Gastrocnemius medialis (tissue), 4 donors: ENCODE measurements at regions not wholly inside any gene's neighbourhood (a gene's known extent, or its start where the extent isn't known, plus 50 kb on each side); places are given as distances from the start of the nearest gene placed in this dataset.

Experiments
- ATAC-seq, 2 donors: fragments of 150-250 bp; one replicate each; pipeline ENCODE4 v1.9.1; 2016
- DNase-seq, 2 donors: peaks; one replicate each; pipeline ENCODE4 v3.0.0-alpha.2; 2019
- H3K27ac ChIP-seq, 4 donors: fragments of 200-600 bp; sonication (generic); 1 replicate in 1 of 4; 2 replicates in 3 of 4; pipeline ENCODE4 v1.5.1; 2016 to 2018; ENCODE audit warnings: mild to moderate bottlenecking in 2 of 4, moderate library complexity in 1 of 4
- H3K27me3 ChIP-seq, 3 donors: fragments of 200-600 bp; sonication (generic) in 2 of 3; 1 replicate in 1 of 3; 2 replicates in 2 of 3; pipeline versions ENCODE4 v1.5.1 to v1.6.0; 2016 to 2019; ENCODE audit warnings: mild to moderate bottlenecking in 1 of 3, moderate library complexity in 1 of 3
- H3K36me3 ChIP-seq, 2 donors: fragments of 200-600 bp; sonication (generic) in 1 of 2; one replicate each; pipeline ENCODE4 v1.5.1; 2017 to 2018
- H3K4me1 ChIP-seq, 2 donors: fragments of 200-600 bp; sonication (generic) in 1 of 2; one replicate each; pipeline ENCODE4 v1.5.1; 2016 to 2017; ENCODE audit warnings: mild to moderate bottlenecking in 2 of 2
- H3K4me3 ChIP-seq, 4 donors: fragments of 200-600 bp; sonication (generic) in 3 of 4; 1 replicate in 1 of 4; 2 replicates in 3 of 4; pipeline ENCODE4 v1.5.1; 2016 to 2019; ENCODE audit warnings: mild to moderate bottlenecking in 2 of 4
- H3K9me3 ChIP-seq, 3 donors: fragments of 200-600 bp; sonication (generic) in 2 of 3; 1 replicate in 1 of 3; 2 replicates in 2 of 3; pipeline ENCODE4 v1.5.1; 2016 to 2019
- CTCF ChIP-seq, 5 experiments: fragments of 450-650 bp in 3 of 5; fragments of 200-600 bp in 2 of 5; sonication (generic) in 2 of 5; IDR thresholded peaks in 4 of 5; conservative IDR thresholded peaks in 1 of 5; 1 replicate in 4 of 5; 2 replicates in 1 of 5; pipeline ENCODE4 v1.5.1; 2016 to 2019; ENCODE audit warnings: antibody characterized with exemption in 5 of 5, mild to moderate bottlenecking in 3 of 5, moderate library complexity in 3 of 5
- POLR2A ChIP-seq, 2 donors: fragments of 450-650 bp; IDR thresholded peaks; one replicate each; pipeline ENCODE4 v1.6.1; 2017; ENCODE audit warnings: antibody characterized with exemption in 2 of 2, mild to moderate bottlenecking in 2 of 2, moderate library complexity in 2 of 2
- in situ Hi-C, 4 donors: fragments of 200-750 bp; cut with MboI; loops; one replicate each; pipeline versions ENCODE4 v1.15.0 to v1.8.0; 2017; ENCODE audit warnings: low sequenced_read_pairs in 4 of 4
- intact Hi-C: fragments of 100-400 bp; cut with DNase I; formaldehyde crosslinking; loops from one replicate; pipeline ENCODE4 v1.15.1; 2023; ENCODE audit warnings: low total_unique reads

- intact Hi-C loops, result no loop called here
These were observed 931.7 kb upstream of the SORCS1 start for GRCh38 chr10:108095932-108096925.

DNA sequence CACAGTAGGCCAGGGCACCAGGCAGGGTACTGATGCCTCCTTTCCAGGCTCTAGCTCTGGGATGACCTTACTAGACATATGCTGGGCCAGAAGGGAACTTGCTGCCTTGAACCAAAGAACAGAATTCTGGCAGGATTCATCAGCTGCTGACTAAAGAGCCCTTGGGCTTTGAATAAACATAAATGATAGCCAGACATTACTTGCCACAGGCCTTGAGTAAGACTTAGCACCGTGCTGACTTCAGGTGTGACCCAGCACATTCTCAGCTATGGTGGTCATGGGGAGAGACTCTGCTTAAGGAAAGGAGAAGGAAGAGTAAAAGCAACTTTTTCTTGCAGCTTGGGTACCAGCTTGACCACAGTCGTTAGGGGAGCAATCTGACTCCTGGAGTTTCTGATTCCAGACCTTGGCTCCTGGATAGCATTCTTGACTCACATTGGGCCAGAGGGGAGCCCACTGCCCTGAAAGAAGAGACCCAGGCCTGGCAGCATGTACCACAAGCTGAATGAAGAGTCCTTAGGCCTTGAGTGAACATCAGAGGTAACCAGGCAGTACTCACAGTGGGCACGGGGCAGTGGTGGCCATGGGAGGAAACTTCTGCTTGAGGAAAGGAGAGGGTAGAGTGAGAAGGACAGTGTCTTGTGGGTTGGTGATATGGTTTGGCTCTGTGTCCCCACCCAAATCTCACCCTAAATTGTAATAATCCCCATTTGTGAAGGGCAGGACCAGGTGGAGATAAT lies 926.1 kb upstream of the SORCS1 start:
- Histone ChIP-seq H3K9me3 (no peaks in the 10 kb centered on the region), H3K27me3 (no peaks in the 10 kb centered on the region), H3K4me3 (no peak overlapping the region), H3K36me3 (no peaks in the 10 kb centered on the region), H3K4me1 (no peaks in the 10 kb centered on the region), H3K27ac (no peak overlapping the region)
- no peak for DNase-seq
- TF ChIP-seq CTCF (IDR thresholded peaks at IDR 0.05 in 4 of 5, conservative IDR thresholded peaks at IDR 0.05 in 1 of 5), result no peak
- TF ChIP-seq POLR2A (IDR thresholded peaks at IDR 0.05), result no peak
- intact Hi-C loops, result no loop called here
- no peak for ATAC-seq
- in situ Hi-C loops, result no loop called here

More at GRCh38 chr10:108095932-108096925, 931.7 kb upstream of the SORCS1 start:
- Histone ChIP-seq H3K27ac (no peak overlapping the region), H3K27me3 (no peaks in the 10 kb centered on the region), H3K4me3 (no peak overlapping the region), H3K4me1 (no peaks in the 10 kb centered on the region), H3K36me3 (no peaks in the 10 kb centered on the region), H3K9me3 (no peaks in the 10 kb centered on the region)
- DNase-seq (peak in 1 of 2 donors; percentile 8), ATAC-seq (no peak)
- TF ChIP-seq POLR2A (IDR thresholded peaks at IDR 0.05), result no peak
- TF ChIP-seq CTCF (IDR thresholded peaks at IDR 0.05 in 4 of 5, conservative IDR thresholded peaks at IDR 0.05 in 1 of 5), result no peak
- in situ Hi-C loops, result no loop called here

DNA sequence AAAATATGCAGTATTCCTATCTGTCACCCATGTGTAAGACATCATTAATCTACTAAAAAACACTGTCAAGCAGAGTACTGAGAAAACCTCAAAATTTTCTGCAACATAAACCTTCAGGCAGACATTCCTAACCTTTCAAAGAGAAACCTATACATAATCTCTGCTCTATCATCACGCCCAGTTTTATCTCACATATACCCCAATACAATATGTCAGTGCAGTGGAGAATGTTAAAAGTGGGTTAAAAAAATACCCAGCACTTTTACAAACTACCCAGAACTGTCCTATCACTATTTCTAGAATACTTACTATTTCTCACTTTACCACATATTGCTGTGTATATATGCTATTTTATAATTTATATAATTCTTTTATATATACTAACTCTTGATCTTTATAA lies 922.0 kb upstream of the SORCS1 start:
- in situ Hi-C loops, result no loop called here
- no peaks in the 10 kb centered on the region for H3K4me1 ChIP-seq
- no peaks in the 10 kb centered on the region for H3K9me3 ChIP-seq
- DNase-seq (no peak), ATAC-seq (no peak)
- no peak overlapping the region for H3K27ac ChIP-seq
- no peak for TF ChIP-seq CTCF (IDR thresholded peaks at IDR 0.05 in 4 of 5, conservative IDR thresholded peaks at IDR 0.05 in 1 of 5)
- no peak for TF ChIP-seq POLR2A (IDR thresholded peaks at IDR 0.05)
- no peaks in the 10 kb centered on the region for H3K36me3 ChIP-seq
- H3K4me3 ChIP-seq, result no peak overlapping the region
- intact Hi-C loops, result no loop called here
- no peaks in the 10 kb centered on the region for H3K27me3 ChIP-seq

DNA sequence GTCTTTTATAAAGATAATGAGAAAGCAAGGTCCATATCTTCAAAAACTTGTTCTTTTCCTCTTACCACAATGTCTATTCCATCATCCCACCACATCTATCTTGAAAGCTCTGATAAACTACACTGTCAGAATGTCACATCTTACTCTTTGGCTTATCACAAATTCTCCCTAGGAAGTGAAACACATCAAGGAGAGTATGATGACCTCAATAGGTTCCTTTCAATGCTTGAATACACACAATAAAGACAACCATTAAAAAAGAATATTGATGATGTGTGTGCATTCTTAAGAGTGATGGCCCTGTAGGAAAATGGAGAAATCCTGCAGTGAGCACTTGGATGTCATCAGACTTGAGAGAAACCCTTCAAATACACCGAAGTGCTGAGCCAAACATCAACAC lies 918.1 kb upstream of the SORCS1 start:
- in situ Hi-C loops, result no loop called here

More for the DNA sequence above, 918.1 kb upstream of the SORCS1 start:
- H3K4me3 ChIP-seq, result no peak overlapping the region
- no peak for ATAC-seq
- no peaks in the 10 kb centered on the region for H3K27me3 ChIP-seq
- intact Hi-C loops, result no loop called here
- no peaks in the 10 kb centered on the region for H3K36me3 ChIP-seq
- no peak overlapping the region for H3K27ac ChIP-seq
- H3K4me1 ChIP-seq, result no peaks in the 10 kb centered on the region
- TF ChIP-seq POLR2A (IDR thresholded peaks at IDR 0.05) (no peak), CTCF (IDR thresholded peaks at IDR 0.05 in 4 of 5, conservative IDR thresholded peaks at IDR 0.05 in 1 of 5) (no peak)
- DNase-seq, result no peak
- no peaks in the 10 kb centered on the region for H3K9me3 ChIP-seq
